GM23338 (cell line): ENCODE measurements at regions not wholly inside any gene's neighbourhood (a gene's known extent, or its start where the extent isn't known, plus 50 kb on each side); places are given as distances from the start of the nearest gene placed in this dataset.

Source experiments
- CREB1 ChIP-seq: fragments of 250-450 bp; sonication (Bioruptor Pico); IDR thresholded peaks from 2 replicates; pipeline ENCODE4 v1.5.0; 2020; ENCODE audit warnings: low read depth, mild to moderate bottlenecking, moderate library complexity
- EZH2 ChIP-seq: fragments of 200-600 bp; sonication (generic); IDR thresholded peaks from one replicate; pipeline ENCODE4 v1.8.0; 2017; ENCODE audit warnings: antibody characterized with exemption, mild to moderate bottlenecking, low read depth; ENCODE audit not compliant: unreplicated experiment
- EZH2phosphoT487 ChIP-seq: fragments of 200-600 bp; sonication (generic); IDR thresholded peaks from one replicate; pipeline ENCODE4 v1.8.1; 2018; ENCODE audit warnings: antibody characterized with exemption; ENCODE audit not compliant: unreplicated experiment
- JUNB ChIP-seq: IDR thresholded peaks from one replicate; pipeline ENCODE4 v1.6.1; 2016; ENCODE audit warnings: antibody characterized with exemption; ENCODE audit not compliant: unreplicated experiment
- NANOG ChIP-seq: IDR thresholded peaks from 2 replicates; pipeline ENCODE4 v1.6.1; 2016; ENCODE audit warnings: antibody characterized with exemption, borderline replicate concordance
- POLR2AphosphoS5 ChIP-seq: IDR thresholded peaks from 2 replicates; pipeline ENCODE4 v1.6.1; 2016; ENCODE audit warnings: antibody characterized with exemption, low read depth
- STAT1 ChIP-seq: IDR thresholded peaks from one replicate; pipeline ENCODE4 v1.6.1; 2016; ENCODE audit warnings: antibody characterized with exemption; ENCODE audit not compliant: unreplicated experiment
- TF ChIP-seq, protein P1 (sequence below), 2 experiments: fragments of 200-600 bp in 1 of 2; sonication (generic) in 1 of 2; conservative IDR thresholded peaks; 2 replicates each; pipeline versions ENCODE4 v1.5.1 to v1.6.1; 2016 to 2017; ENCODE audit warnings: antibody characterized with exemption in 2 of 2, low read depth in 2 of 2, mild to moderate bottlenecking in 2 of 2, moderate library complexity in 1 of 2
- TF ChIP-seq, protein P2 (sequence below): IDR thresholded peaks from 2 replicates; pipeline ENCODE4 v1.6.1; 2016; ENCODE audit warnings: antibody characterized with exemption
- TF ChIP-seq, protein P3 (sequence below): IDR thresholded peaks from one replicate; pipeline ENCODE4 v1.6.1; 2018; ENCODE audit warnings: antibody characterized with exemption; ENCODE audit not compliant: unreplicated experiment

DNA sequence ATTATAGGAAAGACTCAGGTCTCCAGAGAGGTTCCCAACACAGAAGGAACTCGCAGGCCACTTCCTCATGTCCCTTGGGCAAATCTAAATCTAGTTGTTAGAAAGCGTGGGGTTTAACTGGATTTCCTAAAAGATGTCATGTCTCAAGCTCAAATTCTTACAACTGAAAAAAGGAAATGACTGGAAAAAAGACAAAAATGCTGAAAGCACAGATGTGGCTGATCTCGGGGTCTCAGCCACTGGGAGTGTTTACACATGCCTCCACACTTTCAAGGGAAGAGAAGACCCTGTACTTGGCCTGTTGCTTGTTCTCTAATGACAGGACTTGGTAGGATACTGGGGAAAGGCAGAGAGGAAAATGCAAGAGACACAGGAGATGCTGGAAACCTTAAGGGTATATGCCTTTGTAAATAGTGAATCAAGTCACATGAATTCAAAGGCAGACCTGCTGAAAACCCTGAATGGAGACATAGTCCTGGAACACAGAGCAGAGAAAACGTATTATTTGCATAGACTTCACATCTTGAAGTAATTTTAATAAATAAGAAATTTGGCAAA, 160.9 kb upstream of the MEIS1 start:
- TF ChIP-seq EZH2 (no peak), EZH2phosphoT487 (no peak), POLR2AphosphoS5 (no peak), NANOG (no peak), STAT1 (no peak), JUNB (no peak), CREB1 (CRISPR knock-in tag) (no peak)
- TF ChIP-seq, protein P1, sequence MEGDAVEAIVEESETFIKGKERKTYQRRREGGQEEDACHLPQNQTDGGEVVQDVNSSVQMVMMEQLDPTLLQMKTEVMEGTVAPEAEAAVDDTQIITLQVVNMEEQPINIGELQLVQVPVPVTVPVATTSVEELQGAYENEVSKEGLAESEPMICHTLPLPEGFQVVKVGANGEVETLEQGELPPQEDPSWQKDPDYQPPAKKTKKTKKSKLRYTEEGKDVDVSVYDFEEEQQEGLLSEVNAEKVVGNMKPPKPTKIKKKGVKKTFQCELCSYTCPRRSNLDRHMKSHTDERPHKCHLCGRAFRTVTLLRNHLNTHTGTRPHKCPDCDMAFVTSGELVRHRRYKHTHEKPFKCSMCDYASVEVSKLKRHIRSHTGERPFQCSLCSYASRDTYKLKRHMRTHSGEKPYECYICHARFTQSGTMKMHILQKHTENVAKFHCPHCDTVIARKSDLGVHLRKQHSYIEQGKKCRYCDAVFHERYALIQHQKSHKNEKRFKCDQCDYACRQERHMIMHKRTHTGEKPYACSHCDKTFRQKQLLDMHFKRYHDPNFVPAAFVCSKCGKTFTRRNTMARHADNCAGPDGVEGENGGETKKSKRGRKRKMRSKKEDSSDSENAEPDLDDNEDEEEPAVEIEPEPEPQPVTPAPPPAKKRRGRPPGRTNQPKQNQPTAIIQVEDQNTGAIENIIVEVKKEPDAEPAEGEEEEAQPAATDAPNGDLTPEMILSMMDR (conservative IDR thresholded peaks at IDR 0.05; ENCODE audit: low read depth in 2 of 2) = no peak
- TF ChIP-seq, protein P2, sequence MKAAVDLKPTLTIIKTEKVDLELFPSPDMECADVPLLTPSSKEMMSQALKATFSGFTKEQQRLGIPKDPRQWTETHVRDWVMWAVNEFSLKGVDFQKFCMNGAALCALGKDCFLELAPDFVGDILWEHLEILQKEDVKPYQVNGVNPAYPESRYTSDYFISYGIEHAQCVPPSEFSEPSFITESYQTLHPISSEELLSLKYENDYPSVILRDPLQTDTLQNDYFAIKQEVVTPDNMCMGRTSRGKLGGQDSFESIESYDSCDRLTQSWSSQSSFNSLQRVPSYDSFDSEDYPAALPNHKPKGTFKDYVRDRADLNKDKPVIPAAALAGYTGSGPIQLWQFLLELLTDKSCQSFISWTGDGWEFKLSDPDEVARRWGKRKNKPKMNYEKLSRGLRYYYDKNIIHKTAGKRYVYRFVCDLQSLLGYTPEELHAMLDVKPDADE = no peak
- TF ChIP-seq, protein P3, sequence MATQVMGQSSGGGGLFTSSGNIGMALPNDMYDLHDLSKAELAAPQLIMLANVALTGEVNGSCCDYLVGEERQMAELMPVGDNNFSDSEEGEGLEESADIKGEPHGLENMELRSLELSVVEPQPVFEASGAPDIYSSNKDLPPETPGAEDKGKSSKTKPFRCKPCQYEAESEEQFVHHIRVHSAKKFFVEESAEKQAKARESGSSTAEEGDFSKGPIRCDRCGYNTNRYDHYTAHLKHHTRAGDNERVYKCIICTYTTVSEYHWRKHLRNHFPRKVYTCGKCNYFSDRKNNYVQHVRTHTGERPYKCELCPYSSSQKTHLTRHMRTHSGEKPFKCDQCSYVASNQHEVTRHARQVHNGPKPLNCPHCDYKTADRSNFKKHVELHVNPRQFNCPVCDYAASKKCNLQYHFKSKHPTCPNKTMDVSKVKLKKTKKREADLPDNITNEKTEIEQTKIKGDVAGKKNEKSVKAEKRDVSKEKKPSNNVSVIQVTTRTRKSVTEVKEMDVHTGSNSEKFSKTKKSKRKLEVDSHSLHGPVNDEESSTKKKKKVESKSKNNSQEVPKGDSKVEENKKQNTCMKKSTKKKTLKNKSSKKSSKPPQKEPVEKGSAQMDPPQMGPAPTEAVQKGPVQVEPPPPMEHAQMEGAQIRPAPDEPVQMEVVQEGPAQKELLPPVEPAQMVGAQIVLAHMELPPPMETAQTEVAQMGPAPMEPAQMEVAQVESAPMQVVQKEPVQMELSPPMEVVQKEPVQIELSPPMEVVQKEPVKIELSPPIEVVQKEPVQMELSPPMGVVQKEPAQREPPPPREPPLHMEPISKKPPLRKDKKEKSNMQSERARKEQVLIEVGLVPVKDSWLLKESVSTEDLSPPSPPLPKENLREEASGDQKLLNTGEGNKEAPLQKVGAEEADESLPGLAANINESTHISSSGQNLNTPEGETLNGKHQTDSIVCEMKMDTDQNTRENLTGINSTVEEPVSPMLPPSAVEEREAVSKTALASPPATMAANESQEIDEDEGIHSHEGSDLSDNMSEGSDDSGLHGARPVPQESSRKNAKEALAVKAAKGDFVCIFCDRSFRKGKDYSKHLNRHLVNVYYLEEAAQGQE = no peak
